Stimulated activated CD4-positive, alpha-beta T cell treated with anti-CD3 and anti-CD28 coated beads, Interleukin-2, amount 100 ng/mL, for 48 hours (primary cell): ENCODE measurements at regions not wholly inside any gene's neighbourhood (a gene's known extent, or its start where the extent isn't known, plus 50 kb on each side); places are given as distances from the start of the nearest gene placed in this dataset.

ENCODE experiments used
- DNase-seq, 2 donors: peaks; one replicate each; pipeline ENCODE4 v3.0.0-alpha.2; 2020

DNA sequence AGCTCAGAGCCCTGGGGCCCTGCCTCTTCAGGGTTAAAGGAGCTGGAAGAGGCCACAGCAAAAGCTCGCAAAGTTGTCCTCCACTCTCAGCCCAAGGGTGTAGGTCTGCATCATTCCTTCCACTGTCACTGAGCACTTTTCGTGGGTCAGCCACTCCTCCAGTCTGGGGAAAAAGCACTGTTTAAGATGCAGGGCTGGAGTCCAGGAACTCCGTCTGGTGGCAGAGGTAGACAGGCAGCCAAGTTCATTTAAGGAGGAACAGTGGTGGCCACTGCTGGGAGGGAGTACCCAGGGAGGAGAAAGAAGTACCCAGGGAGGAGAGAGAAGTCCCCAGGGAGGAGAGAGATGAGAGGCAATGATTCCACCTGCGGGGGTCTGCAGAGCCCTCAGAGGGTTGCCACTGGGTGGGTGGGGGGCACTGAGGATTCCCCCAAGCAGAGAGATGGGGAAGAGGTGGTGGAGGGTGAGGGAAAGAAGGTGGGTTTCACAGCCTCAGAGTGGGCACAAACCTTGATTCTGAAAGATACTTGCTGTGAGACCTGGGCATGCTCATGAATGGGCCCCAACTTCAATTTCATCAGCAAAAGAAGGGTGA, 70.0 kb upstream of the B3GAT1 start:
- DNase-seq: no peak

DNA sequence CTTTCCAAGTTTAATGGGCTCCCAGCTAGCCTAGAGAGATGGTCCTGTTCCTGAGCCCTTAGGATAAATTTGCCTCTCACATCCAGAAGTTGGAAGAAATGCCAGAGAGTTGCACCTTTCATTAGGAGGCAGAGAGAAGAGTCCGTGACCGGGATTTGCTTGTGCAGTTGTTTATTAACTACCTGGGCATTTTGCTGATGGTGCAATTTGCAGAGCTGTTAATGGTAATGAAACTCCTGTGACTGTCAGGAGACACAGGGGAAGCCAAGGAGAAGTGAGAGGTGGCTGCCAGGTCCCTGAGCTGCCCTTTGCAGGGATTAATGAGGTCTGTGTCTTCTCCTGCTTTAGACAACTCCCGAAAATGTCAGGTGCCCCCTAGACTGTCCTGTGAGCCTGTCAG, 69.1 kb upstream of the B3GAT1 start:
- no peak for DNase-seq

DNA sequence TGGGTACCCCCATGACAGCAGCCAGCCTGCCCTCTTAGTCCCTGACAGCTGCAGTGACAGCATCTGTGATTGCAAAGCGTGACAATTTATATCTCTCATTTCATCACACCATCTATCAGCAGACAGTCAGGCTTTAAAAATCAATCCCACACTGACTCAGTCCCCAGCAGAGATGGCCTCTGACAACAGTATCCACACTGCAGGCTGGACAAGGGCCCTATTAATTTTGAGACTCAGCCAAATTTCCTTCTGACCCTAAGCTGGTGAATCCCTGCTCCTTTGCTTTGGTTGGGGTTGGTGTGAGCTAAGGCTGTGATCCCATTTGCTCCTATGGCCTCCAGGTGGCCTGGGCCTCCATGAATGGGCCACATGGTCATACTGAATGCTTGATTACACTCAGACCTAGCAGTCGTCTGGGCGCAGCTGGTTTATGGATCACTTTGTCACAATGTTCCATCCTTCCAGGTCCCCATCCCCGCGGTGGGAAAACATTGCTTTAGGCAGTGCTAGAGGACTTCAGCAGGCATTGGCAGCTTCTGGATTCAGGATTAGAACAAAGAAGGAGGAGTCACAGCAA, 68.2 kb upstream of the B3GAT1 start:
- no peak for DNase-seq

DNA sequence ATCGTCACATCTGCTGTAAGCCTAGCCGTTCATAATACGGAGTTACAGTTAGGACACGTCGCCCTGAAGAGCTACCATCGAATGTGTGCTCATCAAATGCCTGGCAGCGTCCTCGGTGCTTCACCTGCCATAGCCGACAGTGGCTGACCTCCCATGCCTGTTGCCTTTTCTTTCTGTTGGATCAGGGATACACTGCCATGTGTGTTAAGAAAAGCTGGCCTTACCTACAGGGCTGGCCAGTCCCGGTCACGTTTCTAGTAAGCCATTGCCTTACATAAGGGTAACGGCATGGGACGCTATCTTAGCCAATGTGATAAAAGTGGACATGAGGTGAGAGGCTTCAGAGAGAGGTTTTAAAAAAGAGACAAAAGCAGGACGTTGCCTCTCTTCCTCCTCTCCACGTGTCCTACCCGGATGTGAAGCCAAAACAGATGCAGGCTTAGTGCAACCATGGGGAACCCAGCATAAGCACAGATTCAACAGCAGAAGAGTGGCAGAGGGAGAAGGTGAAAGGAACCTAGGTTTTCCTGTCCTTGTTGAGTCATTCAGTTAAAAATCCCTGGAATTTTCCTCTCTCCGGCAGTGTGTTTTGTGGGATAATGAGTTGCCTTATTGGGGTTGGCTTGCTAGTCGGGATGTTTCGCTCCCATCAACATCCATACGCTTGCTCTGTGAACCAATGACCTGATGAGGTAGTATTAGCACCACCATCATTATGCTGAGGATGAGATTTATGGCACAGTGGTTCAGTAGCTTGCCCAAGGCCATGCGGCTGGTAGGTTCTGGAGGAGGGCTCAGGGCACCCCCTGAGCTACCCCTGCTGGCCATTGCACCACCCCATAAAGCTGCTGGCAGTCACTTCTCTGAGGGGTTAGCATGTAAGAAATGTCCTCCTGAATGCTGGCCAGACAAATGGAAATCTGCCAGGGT, 67.4 kb upstream of the B3GAT1 start:
- DNase-seq: no peak

DNA sequence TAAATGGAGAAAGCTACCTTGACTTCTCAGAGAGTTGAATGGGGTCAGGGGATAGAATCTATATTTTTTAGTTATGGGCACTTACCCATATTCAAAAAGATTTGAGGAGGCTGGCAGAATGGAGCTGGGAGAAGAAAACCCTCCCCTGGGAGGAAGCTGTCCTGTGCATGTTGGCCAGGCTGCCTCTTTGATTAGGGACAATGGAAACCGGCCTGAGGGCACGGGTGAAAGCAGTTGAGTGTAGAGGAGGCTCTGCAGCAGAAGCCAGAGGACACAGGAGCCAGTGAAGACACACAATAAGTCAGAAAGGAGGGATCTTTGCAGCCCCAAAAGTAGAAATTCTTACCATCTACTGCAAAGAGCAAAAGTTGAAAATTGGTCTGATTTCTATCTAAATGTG, 66.6 kb upstream of the B3GAT1 start:
- DNase-seq: no peak

DNA sequence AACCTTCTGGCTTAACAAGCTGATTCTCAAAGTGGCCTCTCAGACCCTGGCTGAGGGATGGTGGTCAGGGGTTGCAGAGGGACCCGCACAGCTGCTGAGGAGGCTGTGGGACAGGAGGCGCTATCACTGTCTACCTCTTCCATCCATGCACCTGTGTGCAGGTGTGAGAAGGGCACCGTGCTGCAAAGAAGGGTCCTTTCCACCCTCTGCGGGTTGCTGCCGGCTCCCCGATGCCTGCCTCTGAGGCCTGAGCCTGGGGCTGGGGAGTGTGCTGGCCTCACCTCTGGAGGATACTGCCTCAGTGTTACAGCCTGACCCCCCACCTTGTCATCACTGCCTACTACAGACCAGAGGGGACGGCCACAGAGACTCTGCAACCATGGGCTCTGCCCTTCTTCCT, 66.1 kb upstream of the B3GAT1 start:
- DNase-seq: no peak

DNA sequence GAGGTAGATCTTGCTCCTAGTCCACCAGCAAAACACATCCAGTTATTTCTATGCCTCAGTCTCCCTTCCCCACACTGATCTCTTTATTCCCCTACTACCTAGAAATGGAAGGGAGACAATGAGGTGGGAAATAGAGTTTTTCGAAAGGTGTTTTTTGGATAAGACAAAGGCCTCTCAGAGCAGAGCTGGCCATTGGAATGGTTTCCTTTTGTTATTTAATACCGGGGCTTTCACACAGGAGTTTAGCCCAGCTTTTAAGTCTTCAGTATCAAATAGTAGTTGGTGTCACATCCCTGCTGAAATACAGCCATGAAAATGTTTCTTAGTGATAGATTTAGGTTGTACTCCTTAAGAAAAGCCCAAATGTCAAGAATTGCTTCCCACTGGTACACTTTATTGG, 65.4 kb upstream of the B3GAT1 start:
- DNase-seq: no peak

DNA sequence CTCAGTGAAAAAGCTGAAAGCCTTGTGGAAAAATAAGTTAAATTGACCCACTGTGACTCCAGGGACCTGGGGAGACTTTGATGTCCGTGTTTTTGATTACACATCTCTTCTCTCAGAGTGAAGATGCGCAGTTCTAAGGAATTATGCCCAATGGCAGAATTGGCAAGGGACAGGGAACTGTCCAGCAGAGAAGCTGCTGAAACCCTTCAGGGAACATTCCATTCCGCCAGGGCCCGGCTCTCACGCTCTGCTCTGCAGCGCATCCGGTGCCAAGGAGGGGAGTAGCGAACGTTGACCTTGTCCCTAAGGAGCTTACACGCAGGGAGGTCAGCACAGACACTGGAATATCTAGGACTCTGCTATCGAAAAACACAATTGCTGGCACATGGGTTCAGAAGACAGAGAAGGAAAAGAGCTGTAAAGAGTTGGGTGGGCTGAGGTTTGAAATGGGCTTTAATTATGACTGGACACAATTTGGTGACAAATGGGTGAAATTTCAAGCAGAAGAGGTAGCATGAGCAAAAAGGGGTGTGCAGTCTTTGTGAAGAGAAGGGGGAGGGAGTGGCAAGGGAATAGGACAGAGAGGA, 64.5 kb upstream of the B3GAT1 start:
- DNase-seq: no peak

DNA sequence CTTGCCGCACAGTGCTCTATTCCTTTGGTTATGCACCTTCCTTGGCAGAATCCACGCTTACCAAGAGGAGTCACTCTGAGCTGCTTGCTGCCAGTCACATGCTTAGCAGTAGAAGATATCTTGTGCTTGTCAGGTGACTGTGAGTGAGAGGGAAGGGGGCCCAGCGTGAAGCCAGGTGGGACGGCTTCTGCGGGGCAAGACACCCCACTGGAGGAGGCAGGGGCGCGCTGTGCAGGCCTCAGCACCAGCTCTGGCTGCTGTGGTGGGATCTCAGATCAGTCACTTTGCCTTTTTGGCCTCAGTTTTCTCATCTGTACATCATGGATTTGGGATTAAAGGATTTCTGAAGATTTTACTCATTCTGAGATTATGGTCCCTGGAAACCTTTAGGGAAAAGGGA, 63.9 kb upstream of the B3GAT1 start:
- no peak for DNase-seq

DNA sequence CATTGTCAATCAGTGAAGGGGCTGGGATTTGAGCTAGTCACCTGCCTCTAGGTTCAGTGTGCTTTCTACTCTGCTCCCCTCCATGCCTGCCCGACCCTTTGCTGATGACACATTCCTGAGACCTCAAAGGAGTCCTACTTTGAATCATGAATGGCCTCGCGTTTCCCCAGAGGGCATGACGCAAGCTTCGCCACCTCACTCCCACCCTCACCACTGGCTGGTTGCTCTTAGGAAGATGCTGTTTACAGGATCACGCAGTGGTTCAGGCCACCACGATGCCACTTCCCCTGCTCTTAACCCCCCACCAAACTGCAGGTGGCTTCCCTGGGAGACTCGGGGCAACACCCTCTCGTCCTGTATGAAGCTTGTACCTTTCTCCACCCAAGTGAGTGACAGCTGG, 62.9 kb upstream of the B3GAT1 start:
- no peak for DNase-seq

DNA sequence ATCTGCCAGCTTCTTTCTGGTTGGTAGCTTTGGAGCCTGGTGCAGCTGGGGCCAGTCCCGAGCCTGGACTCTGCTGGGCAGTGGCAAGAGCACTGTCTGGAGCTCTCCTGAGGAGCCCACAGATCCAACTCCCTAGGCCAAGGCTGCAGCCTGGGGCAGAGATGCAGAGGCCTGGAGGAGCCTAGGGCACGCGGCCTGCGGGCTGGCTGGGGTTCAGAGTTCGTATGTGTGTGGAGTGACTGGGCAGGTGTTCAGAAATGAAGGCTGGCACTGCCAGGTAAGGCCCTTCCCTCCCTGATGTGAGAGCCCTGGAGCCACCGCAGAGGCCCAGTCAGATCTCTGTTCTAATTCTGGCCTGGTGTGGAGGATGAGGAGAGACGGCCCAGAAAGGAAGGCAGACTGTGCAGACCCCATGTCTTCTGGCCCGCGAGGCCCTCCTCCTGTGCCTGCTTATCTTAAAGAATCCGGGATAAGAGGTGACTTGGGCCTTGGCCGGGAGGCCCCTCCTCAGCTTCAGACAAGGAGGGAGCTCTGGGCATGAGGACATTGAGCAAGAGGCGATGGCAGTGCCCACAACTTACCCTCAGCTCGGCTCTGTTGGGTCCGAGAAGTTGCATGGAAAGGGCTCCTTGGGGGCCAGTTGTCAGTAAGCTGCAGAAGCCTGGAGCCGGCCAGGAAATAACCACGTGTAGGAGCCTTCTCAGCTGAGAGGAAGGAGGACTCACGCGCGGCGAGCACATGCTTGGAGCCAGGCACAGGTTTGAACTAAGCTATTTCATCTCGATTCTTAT, 62.2 kb upstream of the B3GAT1 start:
- no peak for DNase-seq

DNA sequence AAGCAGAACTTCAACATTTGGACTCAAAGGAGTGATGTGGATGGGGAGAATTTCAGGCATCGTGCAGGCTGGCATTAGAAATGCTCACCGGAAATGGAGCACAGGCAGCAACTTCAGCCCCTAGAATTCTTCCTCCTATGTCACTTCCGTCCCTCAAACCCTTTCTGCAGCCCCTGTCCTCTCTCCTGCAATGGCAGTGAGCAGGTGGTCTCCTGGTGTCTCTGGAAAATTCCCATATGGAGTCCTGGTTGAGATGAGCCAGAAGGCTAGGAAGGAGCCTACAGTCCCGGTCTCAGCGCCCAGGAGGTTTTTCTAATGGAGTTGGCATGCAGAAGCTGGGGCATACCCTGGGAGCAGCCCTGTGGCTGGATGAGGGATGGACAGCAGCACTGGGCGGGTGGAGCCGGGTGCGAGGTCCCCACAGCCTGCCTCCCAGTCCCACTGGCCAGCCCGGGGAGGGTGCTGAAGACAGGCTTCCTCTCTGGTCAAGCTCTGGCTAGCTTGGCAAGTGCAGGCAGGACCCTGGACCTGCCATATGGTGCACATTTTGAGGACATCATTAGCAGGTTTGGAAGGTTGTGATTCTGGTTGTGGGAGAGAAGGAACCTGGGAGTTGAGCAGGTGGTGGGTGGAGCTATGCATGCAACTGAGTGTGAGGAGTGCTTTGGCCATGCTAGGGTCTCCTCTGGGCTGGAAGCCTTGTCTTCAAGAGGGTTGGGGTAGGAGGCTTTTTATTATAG, 59.8 kb upstream of the B3GAT1 start:
- no peak for DNase-seq

DNA sequence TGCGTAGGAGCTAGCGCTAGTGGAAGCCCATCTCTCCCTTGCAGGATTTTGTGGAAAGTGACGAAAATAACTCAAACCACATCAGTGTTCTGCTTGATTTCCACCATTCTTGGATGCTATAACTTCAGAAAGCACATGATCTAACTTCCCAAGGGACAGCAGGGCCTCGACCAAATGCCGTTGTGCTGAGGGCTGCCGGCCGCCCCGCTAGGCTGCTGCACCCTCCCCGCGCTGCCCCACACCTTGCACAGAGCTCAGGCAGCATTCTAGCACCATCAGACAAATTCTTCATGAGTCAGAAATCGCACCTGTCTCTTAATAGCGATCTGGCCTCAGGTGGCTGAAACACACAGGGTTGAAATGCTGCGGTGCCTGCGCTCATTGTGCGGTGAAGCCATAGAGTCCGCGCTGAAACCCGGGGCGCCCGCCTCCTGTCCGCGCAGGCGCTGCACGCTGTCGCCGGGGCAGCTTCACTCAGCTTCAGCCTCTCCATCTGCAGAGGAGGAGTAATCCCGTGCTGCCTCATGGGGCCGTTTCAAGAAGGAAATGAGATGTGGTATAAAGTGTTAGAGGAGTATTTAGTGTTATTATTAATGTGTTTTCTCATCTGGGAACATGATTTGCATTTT, 59.2 kb upstream of the B3GAT1 start:
- no peak for DNase-seq

DNA sequence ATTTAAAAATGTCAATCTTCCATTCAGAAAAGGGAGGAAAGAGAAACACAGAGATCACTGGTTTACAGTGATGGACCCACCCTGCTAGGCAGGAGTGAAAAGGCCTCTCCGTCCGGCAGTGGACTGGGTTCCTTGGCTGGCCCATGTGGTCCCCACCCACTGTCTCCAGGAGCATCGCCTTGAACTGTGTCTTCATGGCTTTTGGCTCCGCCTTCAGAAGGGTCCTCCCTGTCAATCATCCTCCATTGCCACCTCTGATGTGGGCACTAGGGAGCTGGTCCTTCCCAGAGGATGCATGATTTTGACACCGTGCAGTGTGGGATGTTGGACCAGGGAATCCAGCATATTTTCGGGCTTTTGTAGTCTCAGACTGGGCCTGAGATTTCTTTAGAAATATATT, 58.2 kb upstream of the B3GAT1 start:
- no peak for DNase-seq

DNA sequence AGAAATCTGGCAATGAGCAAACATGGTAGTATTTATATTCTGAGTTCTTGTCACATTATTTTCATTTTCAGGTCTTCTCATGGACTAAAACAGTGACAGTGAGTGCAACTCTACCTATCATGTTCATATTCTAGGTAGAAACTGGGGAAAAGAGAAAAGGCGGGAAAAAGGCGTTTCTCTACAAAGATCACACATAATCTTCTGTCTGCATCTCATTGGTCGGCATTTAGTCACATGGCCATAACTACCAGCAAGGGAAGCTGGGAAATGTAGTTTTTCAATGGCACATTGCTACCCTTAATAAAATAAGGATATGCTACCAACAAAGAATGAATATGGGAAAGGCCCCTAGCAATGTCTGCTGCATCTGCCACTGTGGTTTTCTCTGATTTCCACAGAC, 57.6 kb upstream of the B3GAT1 start:
- no peak for DNase-seq

DNA sequence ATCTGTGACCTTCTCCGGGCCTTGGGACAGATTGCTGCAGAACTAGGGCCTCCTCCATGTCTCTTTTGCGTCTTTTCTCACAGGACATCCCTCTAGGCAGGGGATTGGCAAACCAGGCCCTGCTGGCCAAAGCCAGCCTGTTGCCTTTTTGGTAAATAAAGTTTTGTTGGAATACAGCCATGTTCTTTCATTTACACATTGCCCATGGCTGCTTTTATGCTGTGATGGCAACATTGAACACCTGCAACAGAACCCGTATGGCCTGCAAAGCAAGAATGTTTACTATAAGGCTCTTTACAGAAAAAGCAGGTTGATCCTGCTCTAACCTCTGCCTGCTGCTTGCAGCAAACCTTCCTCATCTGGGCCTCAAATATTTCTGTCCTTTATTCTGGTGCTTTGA, 56.8 kb upstream of the B3GAT1 start:
- no peak for DNase-seq

DNA sequence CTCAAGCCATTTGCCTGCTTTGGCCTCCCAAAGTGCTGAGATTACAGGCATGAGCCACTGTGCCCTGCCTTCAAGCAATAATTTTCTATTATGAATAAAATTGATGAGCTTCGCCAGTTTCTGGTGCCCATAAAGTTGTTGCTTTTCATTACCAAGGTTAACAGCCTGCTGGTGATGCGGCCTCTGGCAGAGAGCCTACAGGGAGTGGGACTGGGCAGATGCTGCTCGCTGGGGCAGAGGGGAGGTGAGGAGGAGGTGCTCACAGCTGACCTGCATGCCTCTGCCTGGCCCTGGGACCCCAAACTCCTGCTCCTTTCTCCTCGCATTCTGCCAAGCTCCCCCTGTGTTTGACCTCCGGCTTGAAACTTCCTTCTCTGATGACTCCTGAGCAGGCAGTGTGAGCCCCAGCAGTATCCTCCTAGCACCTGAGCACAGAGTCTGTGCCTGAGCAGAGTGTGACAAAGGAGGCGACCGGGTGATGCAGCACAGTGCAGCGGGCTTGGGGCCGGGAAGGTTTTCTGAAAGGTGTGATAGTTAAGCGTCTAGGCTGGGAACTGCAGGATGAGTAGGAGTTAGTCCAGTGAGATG, 56.1 kb upstream of the B3GAT1 start:
- DNase-seq: no peak

DNA sequence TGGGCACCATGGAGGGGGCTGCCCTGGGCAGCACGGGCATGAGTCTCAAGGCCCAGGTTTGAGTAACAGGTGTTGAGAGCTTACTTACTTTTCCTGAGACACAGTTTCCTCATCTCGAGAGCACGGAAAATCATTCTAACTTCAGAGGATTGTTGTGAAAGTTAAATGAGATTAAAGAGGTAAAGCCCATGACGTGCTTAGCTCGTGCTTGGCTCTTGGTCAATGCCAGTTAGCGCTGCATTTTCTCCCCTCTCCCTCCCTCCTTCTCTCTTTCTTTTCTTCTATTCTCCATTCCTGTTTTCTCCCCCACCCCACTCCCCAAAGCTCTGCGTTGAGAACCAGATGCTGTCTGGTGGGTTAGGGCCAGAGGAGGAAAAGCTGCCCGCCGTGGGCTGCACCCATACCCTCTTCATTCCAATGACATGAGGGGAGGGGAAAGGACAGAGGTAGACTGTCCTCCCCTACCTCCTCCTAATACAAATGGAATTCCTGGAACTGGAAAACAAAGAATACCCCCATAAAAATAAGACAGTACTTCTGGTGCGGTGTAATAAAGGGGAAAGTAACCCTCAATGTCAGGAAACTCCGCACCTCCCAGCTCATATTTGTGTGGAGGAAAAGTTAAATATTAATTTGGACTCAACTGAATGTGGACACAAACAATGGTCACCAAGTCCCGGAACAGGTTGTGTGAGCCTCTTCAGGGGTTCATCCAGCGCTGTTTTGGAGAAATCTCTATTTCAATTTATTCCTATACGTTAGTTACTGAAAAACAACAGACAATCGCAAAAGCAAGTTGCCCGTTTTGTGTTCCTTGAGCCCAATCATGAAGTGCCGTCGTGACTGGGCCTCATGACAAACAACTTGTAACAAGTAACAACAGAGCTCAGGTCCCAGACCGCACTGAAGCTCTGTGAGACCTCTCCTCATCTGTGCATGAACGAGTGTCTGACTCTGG, 54.8 kb upstream of the B3GAT1 start:
- no peak for DNase-seq

DNA sequence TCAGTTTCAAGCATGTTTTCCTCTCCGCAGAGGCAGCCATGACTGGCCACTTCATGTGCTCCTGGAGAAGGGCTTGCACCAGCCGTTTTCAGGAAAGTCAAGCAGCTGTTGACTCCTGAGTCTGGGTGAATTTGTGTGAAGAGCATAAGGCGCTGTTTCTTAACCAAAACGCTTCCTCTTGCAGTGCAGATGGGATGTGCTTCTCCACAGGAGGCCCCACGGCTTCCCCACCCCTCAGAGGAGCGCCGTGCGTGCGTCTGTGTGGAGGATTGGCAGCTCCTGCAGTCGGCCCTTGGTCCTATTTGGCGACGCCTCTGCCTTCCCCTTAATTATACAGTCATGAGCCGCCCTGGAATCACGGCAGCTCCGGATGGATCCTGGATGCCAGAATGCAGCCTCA, 54.1 kb upstream of the B3GAT1 start:
- no peak for DNase-seq
